Activated CD8-positive, alpha-beta memory T cell treated with anti-CD3 and anti-CD28 coated beads, Interleukin-2, amount 10 ng/mL, durations not matched to agents 7 days and 5 days (primary cell): ENCODE measurements at regions not wholly inside any gene's neighbourhood (a gene's known extent, or its start where the extent isn't known, plus 50 kb on each side); places are given as distances from the start of the nearest gene placed in this dataset.

Experiments
- ATAC-seq: fragments of 150-1000 bp; cut with Tn5 transposase; one replicate; pipeline ENCODE4 v1.10.0; 2021; ENCODE audit warnings: moderate library complexity
- CTCF ChIA-PET: fragments of 350-600 bp; sonication (Branson Sonifier 250); formaldehyde crosslinking; loops from one replicate; lab custom pipeline; 2021; ENCODE audit warnings: antibody characterized with exemption; lab: Charles Lee
- DNase-seq: peaks from one replicate; pipeline ENCODE4 v3.0.0-alpha.2; 2020
- H3K27ac Mint-ChIP-seq: one replicate; pipeline ENCODE4 v1.8.0; 2021; ENCODE audit warnings: mild to moderate bottlenecking, mixed read lengths
- H3K27me3 Mint-ChIP-seq: one replicate; pipeline ENCODE4 v1.8.0; 2021; ENCODE audit warnings: mixed read lengths
- H3K36me3 Mint-ChIP-seq: one replicate; pipeline ENCODE4 v1.8.0; 2021; ENCODE audit warnings: mild to moderate bottlenecking, mixed read lengths
- H3K4me1 Mint-ChIP-seq: one replicate; pipeline ENCODE4 v1.8.0; 2021; ENCODE audit warnings: mixed read lengths
- H3K4me3 Mint-ChIP-seq: one replicate; pipeline ENCODE4 v1.8.0; 2021; ENCODE audit warnings: mild to moderate bottlenecking, moderate library complexity, mixed read lengths
- H3K9me3 Mint-ChIP-seq: one replicate; pipeline ENCODE4 v1.8.0; 2022; ENCODE audit warnings: low read depth, mixed read lengths

GRCh38 chr11:114758627-114759026 is 80.3 kb downstream of the NXPE2 start:
- Mint-ChIP-seq H3K4me3 (no peak overlapping the region), H3K9me3 (no peaks in the 10 kb centered on the region), H3K27ac (no peak overlapping the region), H3K4me1 (no peaks in the 10 kb centered on the region), H3K36me3 (no peaks in the 10 kb centered on the region), H3K27me3 (no peaks in the 10 kb centered on the region)
- DNase-seq (no peak), ATAC-seq (no peak)
- CTCF ChIA-PET = no interaction called here

GRCh38 chr11:114762408-114762807 is 84.1 kb downstream of the NXPE2 start:
- H3K27me3 Mint-ChIP-seq = peaks cover 2% of the 10 kb centered on the region
- no peak for ATAC-seq
- no peak overlapping the region for H3K27ac Mint-ChIP-seq
- no peak overlapping the region for H3K4me3 Mint-ChIP-seq
- DNase-seq = no peak
- no peaks in the 10 kb centered on the region for H3K9me3 Mint-ChIP-seq
- H3K4me1 Mint-ChIP-seq = no peaks in the 10 kb centered on the region
- CTCF ChIA-PET = no interaction called here
- H3K36me3 Mint-ChIP-seq = no peaks in the 10 kb centered on the region

- Mint-ChIP-seq H3K9me3 (no peaks in the 10 kb centered on the region), H3K27ac (no peak overlapping the region), H3K27me3 (peaks cover 2% of the 10 kb centered on the region), H3K4me3 (no peak overlapping the region), H3K4me1 (no peaks in the 10 kb centered on the region), H3K36me3 (no peaks in the 10 kb centered on the region)
- DNase-seq (no peak), ATAC-seq (no peak)
- CTCF ChIA-PET = no interaction called here
Measured at GRCh38 chr11:114764563-114764962, 86.2 kb downstream of the NXPE2 start.

GRCh38 chr11:114771172-114771571 is 92.8 kb downstream of the NXPE2 start:
- no peak overlapping the region for H3K4me3 Mint-ChIP-seq

GRCh38 chr11:114773541-114774338 is 95.4 kb downstream of the NXPE2 start:
- DNase-seq = no peak
- Mint-ChIP-seq H3K4me3 (no peak overlapping the region), H3K4me1 (no peaks in the 10 kb centered on the region), H3K36me3 (no peaks in the 10 kb centered on the region), H3K9me3 (no peaks in the 10 kb centered on the region), H3K27ac (no peak overlapping the region), H3K27me3 (no peaks in the 10 kb centered on the region)
- CTCF ChIA-PET = interaction anchor here (0.7 kb wide), 1 partner anchor 35 kb away, joined by 3 read pairs; no protein-coding TSS in a partner anchor
- ATAC-seq = no peak

More at GRCh38 chr11:114771172-114771571, 92.8 kb downstream of the NXPE2 start:
- no peak for DNase-seq
- no peak overlapping the region for H3K27ac Mint-ChIP-seq
- H3K36me3 Mint-ChIP-seq = no peaks in the 10 kb centered on the region
- H3K9me3 Mint-ChIP-seq = no peaks in the 10 kb centered on the region
- no peaks in the 10 kb centered on the region for H3K4me1 Mint-ChIP-seq
- CTCF ChIA-PET = no interaction called here
- H3K27me3 Mint-ChIP-seq = no peaks in the 10 kb centered on the region
- ATAC-seq = no peak

- no peak overlapping the region for H3K27ac Mint-ChIP-seq
- no peaks in the 10 kb centered on the region for H3K27me3 Mint-ChIP-seq
- no peaks in the 10 kb centered on the region for H3K36me3 Mint-ChIP-seq
- no peaks in the 10 kb centered on the region for H3K4me1 Mint-ChIP-seq
- no peaks in the 10 kb centered on the region for H3K9me3 Mint-ChIP-seq
- CTCF ChIA-PET = no interaction called here
- H3K4me3 Mint-ChIP-seq = no peak overlapping the region
- ATAC-seq (no peak), DNase-seq (no peak)
Measured at GRCh38 chr11:114774599-114775361, 96.5 kb downstream of the NXPE2 start.

GRCh38 chr11:114775875-114776621 is 97.7 kb downstream of the NXPE2 start:
- CTCF ChIA-PET = no interaction called here
- H3K27ac Mint-ChIP-seq = no peak overlapping the region
- H3K27me3 Mint-ChIP-seq = no peaks in the 10 kb centered on the region

GRCh38 chr11:114776956-114777355 is 98.6 kb downstream of the NXPE2 start:
- DNase-seq = no peak
- ATAC-seq = no peak
- CTCF ChIA-PET = no interaction called here
- no peak overlapping the region for H3K27ac Mint-ChIP-seq
- no peaks in the 10 kb centered on the region for H3K36me3 Mint-ChIP-seq
- no peak overlapping the region for H3K4me3 Mint-ChIP-seq
- H3K4me1 Mint-ChIP-seq = no peaks in the 10 kb centered on the region
- H3K27me3 Mint-ChIP-seq = no peaks in the 10 kb centered on the region
- no peaks in the 10 kb centered on the region for H3K9me3 Mint-ChIP-seq

More at GRCh38 chr11:114775875-114776621, 97.7 kb downstream of the NXPE2 start:
- Mint-ChIP-seq H3K4me1 (no peaks in the 10 kb centered on the region), H3K9me3 (no peaks in the 10 kb centered on the region), H3K36me3 (no peaks in the 10 kb centered on the region), H3K4me3 (no peak overlapping the region)
- ATAC-seq (no peak), DNase-seq (no peak)

- Mint-ChIP-seq H3K4me3 (no peak overlapping the region), H3K9me3 (no peaks in the 10 kb centered on the region), H3K4me1 (no peaks in the 10 kb centered on the region), H3K27me3 (no peaks in the 10 kb centered on the region), H3K27ac (no peak overlapping the region), H3K36me3 (no peaks in the 10 kb centered on the region)
- ATAC-seq (no peak), DNase-seq (no peak)
- CTCF ChIA-PET = no interaction called here
Measured at GRCh38 chr11:114779189-114779588, 100.9 kb downstream of the NXPE2 start.

GRCh38 chr11:114782650-114783310 is 104.5 kb downstream of the NXPE2 start:
- no peak for ATAC-seq
- Mint-ChIP-seq H3K9me3 (no peaks in the 10 kb centered on the region), H3K4me3 (no peak overlapping the region), H3K27me3 (no peaks in the 10 kb centered on the region), H3K4me1 (no peaks in the 10 kb centered on the region), H3K27ac (no peak overlapping the region), H3K36me3 (no peaks in the 10 kb centered on the region)
- DNase-seq = no peak
- CTCF ChIA-PET = no interaction called here

- no peaks in the 10 kb centered on the region for H3K27me3 Mint-ChIP-seq
- no peaks in the 10 kb centered on the region for H3K4me1 Mint-ChIP-seq
- CTCF ChIA-PET = interaction anchor here (1.4 kb wide), 1 partner anchor 45 kb away, joined by 3 read pairs; no protein-coding TSS in a partner anchor
- H3K4me3 Mint-ChIP-seq = no peak overlapping the region
- no peaks in the 10 kb centered on the region for H3K9me3 Mint-ChIP-seq
- H3K36me3 Mint-ChIP-seq = no peaks in the 10 kb centered on the region
- no peak for DNase-seq
- ATAC-seq = no peak
- no peak overlapping the region for H3K27ac Mint-ChIP-seq
Measured at GRCh38 chr11:114783805-114784204, 105.5 kb downstream of the NXPE2 start.

GRCh38 chr11:114784216-114784615 is 105.9 kb downstream of the NXPE2 start:
- CTCF ChIA-PET = interaction anchor here (1.4 kb wide), 1 partner anchor 45 kb away, joined by 3 read pairs; no protein-coding TSS in a partner anchor
- no peak overlapping the region for H3K27ac Mint-ChIP-seq
- DNase-seq (no peak), ATAC-seq (no peak)
- no peaks in the 10 kb centered on the region for H3K36me3 Mint-ChIP-seq
- H3K27me3 Mint-ChIP-seq = no peaks in the 10 kb centered on the region
- no peaks in the 10 kb centered on the region for H3K9me3 Mint-ChIP-seq
- H3K4me3 Mint-ChIP-seq = no peak overlapping the region
- H3K4me1 Mint-ChIP-seq = no peaks in the 10 kb centered on the region

GRCh38 chr11:114784891-114785290 is 106.6 kb downstream of the NXPE2 start:
- CTCF ChIA-PET = interaction anchor here (1.4 kb wide), 1 partner anchor 46 kb away, joined by 3 read pairs; no protein-coding TSS in a partner anchor
- H3K4me3 Mint-ChIP-seq = no peak overlapping the region
- H3K4me1 Mint-ChIP-seq = no peaks in the 10 kb centered on the region
- ATAC-seq (no peak), DNase-seq (no peak)
- H3K36me3 Mint-ChIP-seq = no peaks in the 10 kb centered on the region
- H3K27me3 Mint-ChIP-seq = no peaks in the 10 kb centered on the region
- H3K27ac Mint-ChIP-seq = no peak overlapping the region
- H3K9me3 Mint-ChIP-seq = no peaks in the 10 kb centered on the region
